ENCODE measurements at regions not wholly inside any gene's neighbourhood (a gene's known extent, or its start where the extent isn't known, plus 50 kb on each side); places are given as distances from the start of the nearest gene placed in this dataset.

- no peak overlapping the region for H3K27ac Mint-ChIP-seq (ENCODE audit: unreplicated experiment)
- TF ChIP-seq CTCF (IDR thresholded peaks at IDR 0.05; ENCODE audit: partially characterized antibody, unreplicated experiment) = no peak
- no peak overlapping the region for H3K4me3 Mint-ChIP-seq (ENCODE audit: unreplicated experiment)
- no peaks in the 10 kb centered on the region for H3K27me3 Mint-ChIP-seq (ENCODE audit: unreplicated experiment)
- no peaks in the 10 kb centered on the region for H3K9me3 Mint-ChIP-seq (ENCODE audit: unreplicated experiment)
- no peaks in the 10 kb centered on the region for H3K36me3 Mint-ChIP-seq (ENCODE audit: unreplicated experiment)
- no peak for DNase-seq
- H3K4me1 Mint-ChIP-seq (ENCODE audit: low read depth, unreplicated experiment) = peaks cover 4% of the 10 kb centered on the region
Observed at GRCh38 chr1:163932901-163933300, 611.1 kb downstream of the NUF2 start.

- H3K36me3 Mint-ChIP-seq (ENCODE audit: unreplicated experiment) = no peaks in the 10 kb centered on the region
- no peaks in the 10 kb centered on the region for H3K27me3 Mint-ChIP-seq (ENCODE audit: unreplicated experiment)
- no peak for TF ChIP-seq CTCF (IDR thresholded peaks at IDR 0.05; ENCODE audit: partially characterized antibody, unreplicated experiment)
- DNase-seq = no peak
- no peak overlapping the region for H3K4me3 Mint-ChIP-seq (ENCODE audit: unreplicated experiment)
- H3K4me1 Mint-ChIP-seq (ENCODE audit: low read depth, unreplicated experiment) = no peaks in the 10 kb centered on the region
- no peak overlapping the region for H3K27ac Mint-ChIP-seq (ENCODE audit: unreplicated experiment)
- no peaks in the 10 kb centered on the region for H3K9me3 Mint-ChIP-seq (ENCODE audit: unreplicated experiment)
Observed at GRCh38 chr1:163933437-163933836, 611.7 kb downstream of the NUF2 start.

GRCh38 chr1:163935738-163936374 is 614.1 kb downstream of the NUF2 start:
- H3K9me3 Mint-ChIP-seq (ENCODE audit: unreplicated experiment) = no peaks in the 10 kb centered on the region

GRCh38 chr1:163959622-163960021 is 599.4 kb upstream of the PBX1 start:
- Mint-ChIP-seq H3K4me3 (ENCODE audit: unreplicated experiment) (no peak overlapping the region), H3K9me3 (ENCODE audit: unreplicated experiment) (peaks cover 4% of the 10 kb centered on the region), H3K4me1 (ENCODE audit: low read depth, unreplicated experiment) (no peaks in the 10 kb centered on the region), H3K27me3 (ENCODE audit: unreplicated experiment) (peaks cover 2% of the 10 kb centered on the region), H3K27ac (ENCODE audit: unreplicated experiment) (no peak overlapping the region), H3K36me3 (ENCODE audit: unreplicated experiment) (peaks cover 3% of the 10 kb centered on the region)
- no peak for TF ChIP-seq CTCF (IDR thresholded peaks at IDR 0.05; ENCODE audit: partially characterized antibody, unreplicated experiment)
- no peak for DNase-seq

More at GRCh38 chr1:163935738-163936374, 614.1 kb downstream of the NUF2 start:
- Mint-ChIP-seq H3K4me3 (ENCODE audit: unreplicated experiment) (no peak overlapping the region), H3K36me3 (ENCODE audit: unreplicated experiment) (no peaks in the 10 kb centered on the region), H3K4me1 (ENCODE audit: low read depth, unreplicated experiment) (no peaks in the 10 kb centered on the region), H3K27ac (ENCODE audit: unreplicated experiment) (no peak overlapping the region), H3K27me3 (ENCODE audit: unreplicated experiment) (no peaks in the 10 kb centered on the region)
- DNase-seq = no peak
- no peak for TF ChIP-seq CTCF (IDR thresholded peaks at IDR 0.05; ENCODE audit: partially characterized antibody, unreplicated experiment)

GRCh38 chr1:163970151-163970550 is 588.8 kb upstream of the PBX1 start:
- DNase-seq = no peak
- Mint-ChIP-seq H3K36me3 (ENCODE audit: unreplicated experiment) (peaks cover 4% of the 10 kb centered on the region), H3K27ac (ENCODE audit: unreplicated experiment) (no peak overlapping the region), H3K9me3 (ENCODE audit: unreplicated experiment) (no peaks in the 10 kb centered on the region), H3K4me3 (ENCODE audit: unreplicated experiment) (no peak overlapping the region), H3K27me3 (ENCODE audit: unreplicated experiment) (no peaks in the 10 kb centered on the region), H3K4me1 (ENCODE audit: low read depth, unreplicated experiment) (no peaks in the 10 kb centered on the region)
- no peak for TF ChIP-seq CTCF (IDR thresholded peaks at IDR 0.05; ENCODE audit: partially characterized antibody, unreplicated experiment)
